GM12878 (cell line): ENCODE measurements at regions not wholly inside any gene's neighbourhood (a gene's known extent, or its start where the extent isn't known, plus 50 kb on each side); places are given as distances from the start of the nearest gene placed in this dataset.

Source experiments
- ATAC-seq: fragments of 200-7000 bp; cut with Tn5 transposase; 3 replicates; pipeline ENCODE4 v1.9.1; 2020; ENCODE audit warnings: mild to moderate bottlenecking, moderate library complexity
- BruUV-seq: library from RNA; stranded (reverse); fragments of 400-500 nt; replicated peaks from 2 replicates; lab custom pipeline; 2021; lab: Mats Ljungman, UMichigan
- CTCF ChIA-PET: fragments of 300-600 bp; sonication (Branson Sonifier 250); formaldehyde crosslinking; extraction: SDS; loops from one replicate; lab custom pipeline; 2021; ENCODE audit warnings: inconsistent platforms; lab: Yijun Ruan, JAX
- POLR2A ChIA-PET: fragments of 350-600 bp; formaldehyde crosslinking; extraction: SDS; loops from one replicate; lab custom pipeline; 2021; ENCODE audit warnings: inconsistent platforms; lab: Charles Lee
- RAD21 ChIA-PET: fragments of 300-600 bp; sonication (Branson Sonifier 250); formaldehyde crosslinking; loops from one replicate; lab custom pipeline; 2023; ENCODE audit warnings: antibody characterized with exemption; ENCODE audit not compliant: unreplicated experiment; lab: Charles Lee
- SMC1A ChIA-PET: fragments of 300-600 bp; sonication (Branson Sonifier 250); formaldehyde crosslinking; loops from one replicate; lab custom pipeline; 2023; ENCODE audit not compliant: unreplicated experiment, uncharacterized antibody; lab: Charles Lee
- DNase-seq: peaks from one replicate; pipeline ENCODE4 v3.0.0-alpha.2; 2011; ENCODE audit warnings: low read depth, low spot score
- FAIRE-seq: peaks from 3 replicates; lab custom pipeline; 2011; peaks lifted over from hg19 to GRCh38; lab: Jason Lieb, UNC
- H2AFZ ChIP-seq: 2 replicates; pipeline ENCODE4 v1.6.0; 2011; ENCODE audit warnings: low read depth, low read length, control low read depth; ENCODE audit not compliant: control insufficient read depth
- H3K27ac ChIP-seq: 2 replicates; pipeline ENCODE4 v1.5.1; 2011; ENCODE audit warnings: control low read depth; ENCODE audit not compliant: control insufficient read depth, insufficient read depth
- H3K27me3 ChIP-seq, 2 experiments: replicated peaks in 1 of 2; 2 replicates each; pipeline versions ENCODE4 v1.6.0 to v1.6.1; 2011; ENCODE audit warnings: low read length in 1 of 2; ENCODE audit not compliant: control insufficient read depth in 2 of 2, insufficient read depth in 2 of 2
- H3K36me3 ChIP-seq, 2 experiments: 2 replicates each; pipeline ENCODE4 v1.5.1; 2011; ENCODE audit warnings: low read length in 1 of 2; ENCODE audit not compliant: control insufficient read depth in 2 of 2, insufficient read depth in 2 of 2
- H3K4me1 ChIP-seq: 2 replicates; pipeline ENCODE4 v1.6.1; 2011; ENCODE audit warnings: mild to moderate bottlenecking, low read length, moderate library complexity, mixed read lengths; ENCODE audit not compliant: control insufficient read depth, insufficient read depth
- H3K4me2 ChIP-seq: 2 replicates; pipeline ENCODE4 v1.6.0; 2011; ENCODE audit warnings: control low read depth; ENCODE audit not compliant: control insufficient read depth, insufficient read depth
- H3K4me3 ChIP-seq: fragments of 200-600 bp; sonication (generic); 2 replicates; pipeline ENCODE4 v1.5.1; 2016
- H3K79me2 ChIP-seq: 2 replicates; pipeline ENCODE4 v1.6.0; 2011; ENCODE audit warnings: low read length; ENCODE audit not compliant: control insufficient read depth, insufficient read depth
- H3K9ac ChIP-seq: 2 replicates; pipeline ENCODE4 v1.8.0; 2011; ENCODE audit warnings: low read length, control low read depth, mixed read lengths; ENCODE audit not compliant: control insufficient read depth, insufficient read depth
- H3K9me3 ChIP-seq: replicated peaks from 3 replicates; pipeline ENCODE4 v1.5.1; 2011; ENCODE audit warnings: mild to moderate bottlenecking, low read length; ENCODE audit not compliant: control insufficient read depth, insufficient read depth
- H4K20me1 ChIP-seq: 2 replicates; pipeline ENCODE4 v1.6.0; 2011; ENCODE audit not compliant: control insufficient read depth, insufficient read depth
- CUX1 ChIP-seq: IDR thresholded peaks from 2 replicates; pipeline ENCODE4 v1.6.1; 2012; ENCODE audit warnings: improper control_type of control experiment, low read depth, low read length; ENCODE audit not compliant: insufficient replicate concordance
- EED ChIP-seq: sonication (generic); IDR thresholded peaks from 2 replicates; pipeline ENCODE4 v1.6.1; 2016; ENCODE audit warnings: antibody characterized with exemption, low read depth
- FOXK2 ChIP-seq: fragments of 450-650 bp; IDR thresholded peaks from 2 replicates; pipeline ENCODE4 v1.6.1; 2017; ENCODE audit warnings: mild to moderate bottlenecking, moderate library complexity
- HDAC6 ChIP-seq: fragments of 200-600 bp; sonication (generic); IDR thresholded peaks from one replicate; pipeline ENCODE4 v1.8.0; 2017; ENCODE audit warnings: antibody characterized with exemption; ENCODE audit not compliant: unreplicated experiment
- HDGF ChIP-seq: fragments of 450-650 bp; IDR thresholded peaks from 2 replicates; pipeline ENCODE4 v1.6.1; 2016; ENCODE audit warnings: antibody characterized with exemption
- IRF4 ChIP-seq: IDR thresholded peaks from 2 replicates; pipeline ENCODE4 v1.6.1; 2011; ENCODE audit warnings: low read depth, low read length
- JUNB ChIP-seq: IDR thresholded peaks from 2 replicates; pipeline ENCODE4 v1.6.1; 2016; ENCODE audit warnings: antibody characterized with exemption, mild to moderate bottlenecking
- MEF2A ChIP-seq: IDR thresholded peaks from 2 replicates; pipeline ENCODE4 v1.6.1; 2011; ENCODE audit warnings: low read depth, mild to moderate bottlenecking, low read length, moderate library complexity; ENCODE audit not compliant: insufficient read depth
- NFXL1 ChIP-seq: fragments of 450-650 bp; IDR thresholded peaks from 2 replicates; pipeline ENCODE4 v1.6.1; 2017; ENCODE audit warnings: antibody characterized with exemption, mild to moderate bottlenecking, borderline replicate concordance
- PML ChIP-seq: IDR thresholded peaks from 2 replicates; pipeline ENCODE4 v1.6.1; 2012; ENCODE audit warnings: low read length, inconsistent platforms
- POLR2AphosphoS2 ChIP-seq: IDR thresholded peaks from 2 replicates; pipeline ENCODE4 v1.6.1; 2011; ENCODE audit warnings: low read depth, mild to moderate bottlenecking, low read length, improper control_type of control experiment, moderate library complexity
- POU2F2 ChIP-seq: IDR thresholded peaks from 3 replicates; pipeline ENCODE4 v1.6.1; 2011; ENCODE audit warnings: low read depth, mild to moderate bottlenecking, low read length, borderline replicate concordance
- RFX5 ChIP-seq: IDR thresholded peaks from 2 replicates; pipeline ENCODE4 v1.6.1; 2011; ENCODE audit warnings: low read depth, low read length, improper control_type of control experiment
- USF1 ChIP-seq: IDR thresholded peaks from 2 replicates; pipeline ENCODE4 v1.6.1; 2011; ENCODE audit warnings: borderline replicate concordance, low read depth, mild to moderate bottlenecking, moderate library complexity, mixed read lengths, low read length; ENCODE audit not compliant: insufficient read depth; ENCODE audit errors: extremely low read length
- WGBS: methylation state at CpG from one replicate; pipeline ENCODE4 v1.1.6; 2016; ENCODE audit warnings: low lambda C conversion rate; ENCODE audit not compliant: insufficient replicate concordance, insufficient coverage; ENCODE audit errors: missing lambda C conversion rate; 5-methylcytosine and 5-hydroxymethylcytosine counted together
- in situ Hi-C: fragments of 300-500 bp; cut with MboI; formaldehyde crosslinking; loops from 9 replicates; pipeline ENCODE4 v1.14.3; 2018; ENCODE audit warnings: mixed read lengths
- intact Hi-C: fragments of 100-400 bp; cut with micrococcal nuclease; formaldehyde crosslinking; loops from one replicate; pipeline ENCODE4 v1.14.2; 2022; ENCODE audit not compliant: unreplicated experiment
- TF ChIP-seq, protein P1 (sequence below): IDR thresholded peaks from 2 replicates; pipeline ENCODE4 v1.6.1; 2012; ENCODE audit warnings: low read depth, low read length, improper control_type of control experiment

GRCh38 chr3:71986606-71987005 is 201.7 kb upstream of the PROK2 start:
- no TSS peak for BruUV-seq
- DNase-seq = no peak
- peaks cover 62% of the 10 kb centered on the region for H3K4me1 ChIP-seq

More at GRCh38 chr3:71986606-71987005, 201.7 kb upstream of the PROK2 start:
- ATAC-seq (no peak), FAIRE-seq (no peak)
- intact Hi-C loops (loop anchor here (10.0 kb wide), 1 partner anchor 838 kb away; no protein-coding TSS in a partner anchor), in situ Hi-C loops (no loop called here)
- no peaks in the 10 kb centered on the region for H3K36me3 ChIP-seq
- no peaks in the 10 kb centered on the region for H4K20me1 ChIP-seq
- ChIA-PET POLR2A (interaction anchor here (0.6 kb wide), 1 partner anchor 389 kb away, joined by 3 read pairs; no protein-coding TSS in a partner anchor), CTCF (interaction anchor here (0.8 to 2.9 kb wide), 5 partner anchors 8 to 188 kb away, joined by 3 to 12 read pairs (median 6); no protein-coding TSS in a partner anchor), RAD21 (interaction anchor here (0.7 to 7.5 kb wide), 6 partner anchors 10 to 106 kb away, joined by 3 to 87 read pairs (median 6); no protein-coding TSS in a partner anchor), SMC1A (interaction anchor here (0.9 to 8.6 kb wide), 6 partner anchors 11 to 178 kb away, joined by 3 to 92 read pairs (median 4); no protein-coding TSS in a partner anchor)
- WGBS = 37% methylated on average over 6 of the region's 6 CpGs
- H3K9ac ChIP-seq = no peak overlapping the region
- no peaks in the 10 kb centered on the region for H3K27me3 ChIP-seq
- H3K79me2 ChIP-seq = peaks cover under 1% of the 10 kb centered on the region
- H3K9me3 ChIP-seq = peaks cover 5% of the 10 kb centered on the region; the same call in 2 of the 3 replicates
- H3K27ac ChIP-seq = peak overlapping the region; percentile 92
- no peak overlapping the region; the same call in 1 of the 2 replicates for H2AFZ ChIP-seq
- 0 out of 2 replicates have a peak overlapping the region, but pooled peaks have one; percentile 18 for H3K4me2 ChIP-seq
- no peak for TF ChIP-seq EED
- TF ChIP-seq POLR2AphosphoS2 = no peak
- TF ChIP-seq RFX5 = no peak
- no peak for TF ChIP-seq PML
- no peak for TF ChIP-seq HDGF
- TF ChIP-seq MEF2A = no peak
- no peak for TF ChIP-seq CUX1
- TF ChIP-seq JUNB = no peak
- TF ChIP-seq, protein P1, sequence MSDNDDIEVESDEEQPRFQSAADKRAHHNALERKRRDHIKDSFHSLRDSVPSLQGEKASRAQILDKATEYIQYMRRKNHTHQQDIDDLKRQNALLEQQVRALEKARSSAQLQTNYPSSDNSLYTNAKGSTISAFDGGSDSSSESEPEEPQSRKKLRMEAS = no peak
- no peak for TF ChIP-seq FOXK2
- TF ChIP-seq USF1 = no peak
- no peak for TF ChIP-seq HDAC6
- no peak for TF ChIP-seq POU2F2
- TF ChIP-seq IRF4 = no peak
- TF ChIP-seq NFXL1 = no peak
- H3K4me3 ChIP-seq = no peak overlapping the region
